ENCODE measurements at regions not wholly inside any gene's neighbourhood (a gene's known extent, or its start where the extent isn't known, plus 50 kb on each side); places are given as distances from the start of the nearest gene placed in this dataset.

DNA sequence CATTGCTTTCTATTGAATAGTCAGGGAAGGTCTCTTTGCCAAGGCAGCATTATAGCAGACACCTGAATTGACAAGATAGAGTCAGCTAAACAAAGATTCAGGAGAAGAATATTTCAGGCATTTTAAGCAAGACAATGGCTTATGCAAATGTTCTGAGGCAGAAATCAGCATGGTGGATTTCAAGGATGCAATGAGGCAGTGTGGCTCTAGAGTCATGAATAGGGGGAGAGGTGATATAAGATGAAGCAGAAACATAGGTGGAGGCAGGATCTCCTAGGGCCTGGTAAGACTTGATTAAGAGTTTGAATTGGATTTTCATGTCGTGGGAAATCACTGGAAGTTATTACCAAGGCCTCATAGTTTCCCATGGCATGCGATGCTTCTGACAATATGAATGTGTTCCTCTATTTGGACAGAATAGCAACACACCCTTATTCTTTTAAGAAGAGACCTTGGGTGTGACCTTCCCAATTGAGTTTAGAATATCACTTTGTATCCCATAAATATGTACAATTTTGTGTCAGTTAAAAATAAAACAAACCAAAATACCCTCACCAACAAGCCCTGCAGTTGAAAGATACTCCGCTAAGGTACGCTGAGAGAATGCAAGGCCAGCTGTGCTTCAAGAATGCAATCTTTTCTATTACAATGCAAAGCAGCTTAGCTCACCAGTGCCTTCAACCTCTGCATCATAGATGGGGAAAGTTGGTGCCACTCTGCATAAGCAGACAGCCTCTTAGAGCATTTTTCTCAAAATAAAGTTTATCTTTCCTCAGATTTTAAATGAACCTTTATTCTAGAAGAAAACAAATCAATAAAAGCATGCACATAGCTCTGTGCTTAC lies 139.6 kb upstream of the SALL1 start:
- H3K36me3 ChIP-seq (replicated peaks; ENCODE audit: insufficient read depth, low read depth) = no peaks in the 10 kb centered on the region
- no peaks in the 10 kb centered on the region for H3K9me2 ChIP-seq (replicated peaks; ENCODE audit: insufficient read depth)
- no peak for DNase-seq (ENCODE audit: low spot score)
- H3K4me3 ChIP-seq = no peak overlapping the region
- peaks cover 4% of the 10 kb centered on the region for H3K9me3 ChIP-seq (ENCODE audit: low read depth)
- WGBS (ENCODE audit: low lambda C conversion rate, missing lambda C conversion rate) = 48% methylated on average over 4 of the region's 4 CpGs
- H3K4me2 ChIP-seq = no peak overlapping the region
- no peak overlapping the region for H3K27ac ChIP-seq
- no peak for TF ChIP-seq EZH2phosphoT487 (IDR thresholded peaks at IDR 0.05; ENCODE audit: low read depth, severe bottlenecking, unreplicated experiment)
- no peak for TF ChIP-seq EZH2 (IDR thresholded peaks at IDR 0.05; ENCODE audit: borderline replicate concordance)
- TF ChIP-seq, protein P1, sequence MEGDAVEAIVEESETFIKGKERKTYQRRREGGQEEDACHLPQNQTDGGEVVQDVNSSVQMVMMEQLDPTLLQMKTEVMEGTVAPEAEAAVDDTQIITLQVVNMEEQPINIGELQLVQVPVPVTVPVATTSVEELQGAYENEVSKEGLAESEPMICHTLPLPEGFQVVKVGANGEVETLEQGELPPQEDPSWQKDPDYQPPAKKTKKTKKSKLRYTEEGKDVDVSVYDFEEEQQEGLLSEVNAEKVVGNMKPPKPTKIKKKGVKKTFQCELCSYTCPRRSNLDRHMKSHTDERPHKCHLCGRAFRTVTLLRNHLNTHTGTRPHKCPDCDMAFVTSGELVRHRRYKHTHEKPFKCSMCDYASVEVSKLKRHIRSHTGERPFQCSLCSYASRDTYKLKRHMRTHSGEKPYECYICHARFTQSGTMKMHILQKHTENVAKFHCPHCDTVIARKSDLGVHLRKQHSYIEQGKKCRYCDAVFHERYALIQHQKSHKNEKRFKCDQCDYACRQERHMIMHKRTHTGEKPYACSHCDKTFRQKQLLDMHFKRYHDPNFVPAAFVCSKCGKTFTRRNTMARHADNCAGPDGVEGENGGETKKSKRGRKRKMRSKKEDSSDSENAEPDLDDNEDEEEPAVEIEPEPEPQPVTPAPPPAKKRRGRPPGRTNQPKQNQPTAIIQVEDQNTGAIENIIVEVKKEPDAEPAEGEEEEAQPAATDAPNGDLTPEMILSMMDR (IDR thresholded peaks at IDR 0.05; ENCODE audit: poor library complexity) = no peak
- H3K27me3 ChIP-seq = peaks cover 5% of the 10 kb centered on the region
- H3K79me2 ChIP-seq = no peaks in the 10 kb centered on the region
- H4K20me1 ChIP-seq (ENCODE audit: insufficient read depth, poor library complexity, severe bottlenecking) = no peaks in the 10 kb centered on the region
- H2AFZ ChIP-seq = no peak overlapping the region
- no peaks in the 10 kb centered on the region for H3K4me1 ChIP-seq (ENCODE audit: insufficient read depth)

GRCh38 chr16:51289336-51289735 lies 138.3 kb upstream of the SALL1 start:
- Histone ChIP-seq H2AFZ (no peak overlapping the region), H3K79me2 (no peaks in the 10 kb centered on the region), H3K9me3 (ENCODE audit: low read depth) (peaks cover 2% of the 10 kb centered on the region), H3K4me3 (no peak overlapping the region), H3K9me2 (replicated peaks; ENCODE audit: insufficient read depth) (no peaks in the 10 kb centered on the region), H3K27ac (no peak overlapping the region), H4K20me1 (ENCODE audit: insufficient read depth, poor library complexity, severe bottlenecking) (no peaks in the 10 kb centered on the region), H3K27me3 (peaks cover 5% of the 10 kb centered on the region), H3K4me1 (ENCODE audit: insufficient read depth) (no peaks in the 10 kb centered on the region), H3K36me3 (replicated peaks; ENCODE audit: insufficient read depth, low read depth) (no peaks in the 10 kb centered on the region), H3K4me2 (no peak overlapping the region)
- no peak for DNase-seq (ENCODE audit: low spot score)
- WGBS (ENCODE audit: low lambda C conversion rate, missing lambda C conversion rate) = 51% methylated on average over 3 of the region's 3 CpGs
- no peak for TF ChIP-seq EZH2 (IDR thresholded peaks at IDR 0.05; ENCODE audit: borderline replicate concordance)
- TF ChIP-seq, protein P1 (IDR thresholded peaks at IDR 0.05; ENCODE audit: poor library complexity) = no peak
- no peak for TF ChIP-seq EZH2phosphoT487 (IDR thresholded peaks at IDR 0.05; ENCODE audit: low read depth, severe bottlenecking, unreplicated experiment)

DNA sequence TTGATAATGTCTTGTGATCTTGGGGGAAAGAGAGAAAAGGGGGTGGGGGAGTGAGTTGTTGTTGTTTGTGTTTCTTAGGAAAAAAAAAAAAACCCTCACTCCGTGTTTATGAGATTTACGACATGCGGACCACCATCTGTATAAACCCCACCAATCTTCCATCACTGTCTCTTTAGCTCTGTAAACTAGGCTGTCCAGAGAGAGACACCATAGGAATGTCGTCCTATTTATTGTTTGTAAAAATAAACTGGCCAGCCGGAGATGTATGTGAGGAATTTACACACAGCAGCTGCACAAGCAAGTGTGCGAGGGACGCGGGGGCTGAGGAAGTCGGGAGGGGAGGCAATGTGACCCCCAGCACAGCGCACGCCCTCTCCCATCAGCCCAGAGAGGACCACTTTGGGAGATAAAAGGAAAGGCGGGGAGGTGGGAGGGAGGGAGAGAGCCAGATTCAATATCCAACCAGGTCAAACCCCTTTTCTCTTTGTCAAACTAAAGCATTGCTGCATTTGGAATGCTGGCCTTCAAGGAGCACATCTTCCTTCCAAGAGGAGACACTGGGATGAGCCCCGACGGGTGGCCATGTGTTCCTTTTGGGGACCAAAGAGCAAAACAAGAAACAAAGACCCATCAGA lies 136.2 kb upstream of the SALL1 start:
- H3K79me2 ChIP-seq = no peaks in the 10 kb centered on the region
- H3K9me2 ChIP-seq (replicated peaks; ENCODE audit: insufficient read depth) = no peaks in the 10 kb centered on the region
- no peaks in the 10 kb centered on the region for H3K4me1 ChIP-seq (ENCODE audit: insufficient read depth)
- no peak overlapping the region for H3K4me3 ChIP-seq
- DNase-seq (ENCODE audit: low spot score) = no peak
- H3K9me3 ChIP-seq (ENCODE audit: low read depth) = no peaks in the 10 kb centered on the region
- H3K4me2 ChIP-seq = no peak overlapping the region
- WGBS (ENCODE audit: low lambda C conversion rate, missing lambda C conversion rate) = 82% methylated on average over 14 of the region's 14 CpGs
- no peak overlapping the region for H3K27ac ChIP-seq
- no peaks in the 10 kb centered on the region for H4K20me1 ChIP-seq (ENCODE audit: insufficient read depth, poor library complexity, severe bottlenecking)
- H2AFZ ChIP-seq = no peak overlapping the region
- H3K36me3 ChIP-seq (replicated peaks; ENCODE audit: insufficient read depth, low read depth) = no peaks in the 10 kb centered on the region
- no peak for TF ChIP-seq EZH2 (IDR thresholded peaks at IDR 0.05; ENCODE audit: borderline replicate concordance)
- TF ChIP-seq, protein P1 (IDR thresholded peaks at IDR 0.05; ENCODE audit: poor library complexity) = no peak
- no peak for TF ChIP-seq EZH2phosphoT487 (IDR thresholded peaks at IDR 0.05; ENCODE audit: low read depth, severe bottlenecking, unreplicated experiment)
- peaks cover 5% of the 10 kb centered on the region for H3K27me3 ChIP-seq
